Gastrocnemius medialis (tissue), 4 donors: ENCODE measurements at regions not wholly inside any gene's neighbourhood (a gene's known extent, or its start where the extent isn't known, plus 50 kb on each side); places are given as distances from the start of the nearest gene placed in this dataset.

Experiments
- ATAC-seq, 2 donors: fragments of 150-250 bp; one replicate each; pipeline ENCODE4 v1.9.1; 2016
- DNase-seq, 2 donors: peaks; one replicate each; pipeline ENCODE4 v3.0.0-alpha.2; 2019
- H3K27ac ChIP-seq, 4 donors: fragments of 200-600 bp; sonication (generic); 1 replicate in 1 of 4; 2 replicates in 3 of 4; pipeline ENCODE4 v1.5.1; 2016 to 2018; ENCODE audit warnings: mild to moderate bottlenecking in 2 of 4, moderate library complexity in 1 of 4
- H3K27me3 ChIP-seq, 3 donors: fragments of 200-600 bp; sonication (generic) in 2 of 3; 1 replicate in 1 of 3; 2 replicates in 2 of 3; pipeline versions ENCODE4 v1.5.1 to v1.6.0; 2016 to 2019; ENCODE audit warnings: mild to moderate bottlenecking in 1 of 3, moderate library complexity in 1 of 3
- H3K36me3 ChIP-seq, 2 donors: fragments of 200-600 bp; sonication (generic) in 1 of 2; one replicate each; pipeline ENCODE4 v1.5.1; 2017 to 2018
- H3K4me1 ChIP-seq, 2 donors: fragments of 200-600 bp; sonication (generic) in 1 of 2; one replicate each; pipeline ENCODE4 v1.5.1; 2016 to 2017; ENCODE audit warnings: mild to moderate bottlenecking in 2 of 2
- H3K4me3 ChIP-seq, 4 donors: fragments of 200-600 bp; sonication (generic) in 3 of 4; 1 replicate in 1 of 4; 2 replicates in 3 of 4; pipeline ENCODE4 v1.5.1; 2016 to 2019; ENCODE audit warnings: mild to moderate bottlenecking in 2 of 4
- H3K9me3 ChIP-seq, 3 donors: fragments of 200-600 bp; sonication (generic) in 2 of 3; 1 replicate in 1 of 3; 2 replicates in 2 of 3; pipeline ENCODE4 v1.5.1; 2016 to 2019
- POLR2A ChIP-seq, 2 donors: fragments of 450-650 bp; IDR thresholded peaks; one replicate each; pipeline ENCODE4 v1.6.1; 2017; ENCODE audit warnings: antibody characterized with exemption in 2 of 2, mild to moderate bottlenecking in 2 of 2, moderate library complexity in 2 of 2
- in situ Hi-C, 4 donors: fragments of 200-750 bp; cut with MboI; loops; one replicate each; pipeline versions ENCODE4 v1.15.0 to v1.8.0; 2017; ENCODE audit warnings: low sequenced_read_pairs in 4 of 4
- intact Hi-C: fragments of 100-400 bp; cut with DNase I; formaldehyde crosslinking; loops from one replicate; pipeline ENCODE4 v1.15.1; 2023; ENCODE audit warnings: low total_unique reads
- TF ChIP-seq, protein P1 (sequence below), 5 experiments: fragments of 450-650 bp in 3 of 5; fragments of 200-600 bp in 2 of 5; sonication (generic) in 2 of 5; IDR thresholded peaks in 4 of 5; conservative IDR thresholded peaks in 1 of 5; 1 replicate in 4 of 5; 2 replicates in 1 of 5; pipeline ENCODE4 v1.5.1; 2016 to 2019; ENCODE audit warnings: antibody characterized with exemption in 5 of 5, mild to moderate bottlenecking in 3 of 5, moderate library complexity in 3 of 5

DNA sequence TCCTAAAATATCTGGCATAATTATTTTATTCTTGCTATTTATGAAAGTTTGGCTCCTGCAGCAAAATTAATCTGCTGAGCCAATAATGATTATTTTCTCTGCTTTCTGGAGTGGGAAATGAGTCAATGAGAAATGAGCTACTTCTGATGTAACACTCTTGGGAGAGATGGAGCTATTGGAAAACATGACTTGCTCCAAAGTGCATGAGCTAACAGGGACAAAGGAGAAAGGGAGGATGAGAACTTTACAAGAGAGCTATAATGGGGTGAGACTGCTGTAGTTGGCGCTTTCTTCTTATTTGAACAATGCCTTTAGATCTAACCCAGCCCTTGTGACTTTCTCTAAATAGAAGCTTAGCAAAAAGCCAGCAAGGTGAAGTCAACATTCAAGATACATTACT is 615.1 kb downstream of the ANKRD50 start:
- TF ChIP-seq, protein P1, sequence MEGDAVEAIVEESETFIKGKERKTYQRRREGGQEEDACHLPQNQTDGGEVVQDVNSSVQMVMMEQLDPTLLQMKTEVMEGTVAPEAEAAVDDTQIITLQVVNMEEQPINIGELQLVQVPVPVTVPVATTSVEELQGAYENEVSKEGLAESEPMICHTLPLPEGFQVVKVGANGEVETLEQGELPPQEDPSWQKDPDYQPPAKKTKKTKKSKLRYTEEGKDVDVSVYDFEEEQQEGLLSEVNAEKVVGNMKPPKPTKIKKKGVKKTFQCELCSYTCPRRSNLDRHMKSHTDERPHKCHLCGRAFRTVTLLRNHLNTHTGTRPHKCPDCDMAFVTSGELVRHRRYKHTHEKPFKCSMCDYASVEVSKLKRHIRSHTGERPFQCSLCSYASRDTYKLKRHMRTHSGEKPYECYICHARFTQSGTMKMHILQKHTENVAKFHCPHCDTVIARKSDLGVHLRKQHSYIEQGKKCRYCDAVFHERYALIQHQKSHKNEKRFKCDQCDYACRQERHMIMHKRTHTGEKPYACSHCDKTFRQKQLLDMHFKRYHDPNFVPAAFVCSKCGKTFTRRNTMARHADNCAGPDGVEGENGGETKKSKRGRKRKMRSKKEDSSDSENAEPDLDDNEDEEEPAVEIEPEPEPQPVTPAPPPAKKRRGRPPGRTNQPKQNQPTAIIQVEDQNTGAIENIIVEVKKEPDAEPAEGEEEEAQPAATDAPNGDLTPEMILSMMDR (IDR thresholded peaks at IDR 0.05 in 4 of 5, conservative IDR thresholded peaks at IDR 0.05 in 1 of 5): no peak
- TF ChIP-seq POLR2A (IDR thresholded peaks at IDR 0.05): no peak
- no peaks in the 10 kb centered on the region for H3K36me3 ChIP-seq
- no peaks in the 10 kb centered on the region for H3K27me3 ChIP-seq
- H3K27ac ChIP-seq: peak overlapping the region; percentile 27 to 49 (median 40)
- DNase-seq (no peak), ATAC-seq (peak; percentile 69 to 85)
- H3K4me1 ChIP-seq: no peaks in the 10 kb centered on the region
- in situ Hi-C loops (no loop called here), intact Hi-C loops (no loop called here)
- H3K9me3 ChIP-seq: no peaks in the 10 kb centered on the region
- no peak overlapping the region for H3K4me3 ChIP-seq

DNA sequence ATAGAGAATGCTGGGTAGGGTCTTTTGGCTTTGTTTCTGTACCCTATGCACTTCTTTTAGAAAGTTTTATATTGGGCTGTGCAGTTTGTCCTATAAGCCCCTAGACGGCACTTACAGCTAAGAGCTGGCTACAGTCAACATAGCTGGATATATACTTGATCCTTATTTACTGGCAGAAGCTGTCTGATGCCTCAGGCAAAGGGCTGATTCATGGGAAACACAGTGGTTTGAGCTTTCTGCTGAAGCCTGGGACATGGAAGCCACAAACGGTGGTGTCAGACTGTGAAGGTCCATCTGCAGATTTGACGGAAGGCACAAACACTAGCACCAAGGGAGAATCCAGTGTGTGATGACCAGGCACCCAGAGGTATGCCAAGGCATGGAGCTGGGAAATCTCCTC is 608.4 kb downstream of the ANKRD50 start:
- in situ Hi-C loops: loop anchor here (10.0 to 25.0 kb wide), 6 partner anchors 542 to 992 kb away; partner anchors contain the start of gene SPRY1 (in 3 of the 4)

DNA sequence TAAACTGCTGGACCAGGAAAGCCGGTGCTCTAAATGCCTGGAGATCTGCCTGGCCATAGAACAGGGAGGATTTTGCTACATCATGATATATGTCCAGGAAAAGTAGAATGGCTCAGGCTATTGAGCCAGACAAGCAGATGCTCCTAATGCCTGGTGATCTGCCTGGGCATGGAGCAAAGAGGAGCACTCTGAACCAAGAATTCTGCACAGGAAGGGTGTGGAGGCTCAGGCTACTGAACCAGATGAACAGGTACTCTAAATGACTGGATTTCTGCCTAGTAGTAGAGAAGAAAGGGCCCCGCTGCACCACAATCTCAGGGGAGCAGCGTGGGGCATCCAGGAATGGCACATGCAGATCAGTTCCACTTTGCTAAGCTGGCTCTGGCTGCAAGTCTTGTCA is 607.9 kb downstream of the ANKRD50 start:
- no peaks in the 10 kb centered on the region for H3K36me3 ChIP-seq
- ATAC-seq: no peak
- no peak overlapping the region for H3K4me3 ChIP-seq
- TF ChIP-seq, protein P1 (IDR thresholded peaks at IDR 0.05 in 4 of 5, conservative IDR thresholded peaks at IDR 0.05 in 1 of 5): no peak
- no peak for TF ChIP-seq POLR2A (IDR thresholded peaks at IDR 0.05)
- H3K27me3 ChIP-seq: no peaks in the 10 kb centered on the region
- DNase-seq: no peak
- H3K4me1 ChIP-seq: no peaks in the 10 kb centered on the region
- H3K9me3 ChIP-seq: no peaks in the 10 kb centered on the region
- H3K27ac ChIP-seq: no peak overlapping the region
- intact Hi-C loops: loop anchor here (10.0 kb wide), 1 partner anchor 90 kb away; no protein-coding TSS in a partner anchor
- in situ Hi-C loops: loop anchor here (10.0 to 25.0 kb wide), 6 partner anchors 542 to 992 kb away; partner anchors contain the start of gene SPRY1 (in 3 of the 4)

More for the DNA sequence above, 608.4 kb downstream of the ANKRD50 start:
- H3K4me1 ChIP-seq: no peaks in the 10 kb centered on the region
- H3K36me3 ChIP-seq: no peaks in the 10 kb centered on the region
- intact Hi-C loops: loop anchor here (10.0 kb wide), 1 partner anchor 89 kb away; no protein-coding TSS in a partner anchor
- DNase-seq (no peak), ATAC-seq (no peak)
- no peak overlapping the region for H3K4me3 ChIP-seq
- no peaks in the 10 kb centered on the region for H3K27me3 ChIP-seq
- H3K27ac ChIP-seq: no peak overlapping the region
- no peak for TF ChIP-seq POLR2A (IDR thresholded peaks at IDR 0.05)
- TF ChIP-seq, protein P1 (IDR thresholded peaks at IDR 0.05 in 4 of 5, conservative IDR thresholded peaks at IDR 0.05 in 1 of 5): no peak
- no peaks in the 10 kb centered on the region for H3K9me3 ChIP-seq

DNA sequence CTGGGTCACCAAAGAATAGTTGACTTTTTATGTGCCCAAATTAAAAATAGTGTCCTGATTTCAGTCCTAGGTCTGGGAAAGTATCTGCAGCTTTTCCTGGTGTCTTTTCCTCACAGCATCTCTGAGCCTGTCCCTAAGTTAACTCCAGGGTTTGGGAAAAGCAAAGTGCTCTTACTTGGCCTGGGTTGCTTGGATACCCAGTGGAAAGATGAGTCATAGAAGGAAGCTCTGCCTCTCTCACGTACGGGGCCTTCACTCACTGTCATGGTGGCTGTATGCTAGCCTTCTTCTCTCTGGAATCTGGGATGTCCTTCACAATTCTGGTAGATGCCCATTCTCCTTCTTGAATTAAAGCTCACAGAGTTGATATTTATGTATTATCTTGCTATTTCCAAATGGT is 607.3 kb downstream of the ANKRD50 start:
- Histone ChIP-seq H3K9me3 (no peaks in the 10 kb centered on the region), H3K4me3 (no peak overlapping the region), H3K27ac (no peak overlapping the region), H3K27me3 (no peaks in the 10 kb centered on the region), H3K4me1 (no peaks in the 10 kb centered on the region), H3K36me3 (no peaks in the 10 kb centered on the region)
- ATAC-seq (no peak), DNase-seq (no peak)
- no peak for TF ChIP-seq POLR2A (IDR thresholded peaks at IDR 0.05)
- TF ChIP-seq, protein P1 (IDR thresholded peaks at IDR 0.05 in 4 of 5, conservative IDR thresholded peaks at IDR 0.05 in 1 of 5): no peak
- intact Hi-C loops (loop anchor here (10.0 kb wide), 1 partner anchor 90 kb away; no protein-coding TSS in a partner anchor), in situ Hi-C loops (loop anchor here (10.0 to 25.0 kb wide), 6 partner anchors 543 to 993 kb away; partner anchors contain the start of gene SPRY1 (in 3 of the 4))
